HFF-Myc (cell line): ENCODE measurements at regions not wholly inside any gene's neighbourhood (a gene's known extent, or its start where the extent isn't known, plus 50 kb on each side); places are given as distances from the start of the nearest gene placed in this dataset.

Source experiments
- DNase-seq: peaks from one replicate; pipeline ENCODE4 v3.0.0-alpha.2; 2011; ENCODE audit warnings: low read depth; ENCODE audit errors: extremely low read depth
- H3K4me3 ChIP-seq: replicated peaks from 2 replicates; pipeline ENCODE4 v1.5.1; 2011; ENCODE audit warnings: low read depth, mild to moderate bottlenecking, control low read depth, low read length
- TF ChIP-seq, protein P1 (sequence below): IDR thresholded peaks from 2 replicates; pipeline ENCODE4 v1.5.1; 2012; ENCODE audit warnings: mild to moderate bottlenecking, low read depth, low read length, control low read depth; ENCODE audit errors: missing control alignments

DNA sequence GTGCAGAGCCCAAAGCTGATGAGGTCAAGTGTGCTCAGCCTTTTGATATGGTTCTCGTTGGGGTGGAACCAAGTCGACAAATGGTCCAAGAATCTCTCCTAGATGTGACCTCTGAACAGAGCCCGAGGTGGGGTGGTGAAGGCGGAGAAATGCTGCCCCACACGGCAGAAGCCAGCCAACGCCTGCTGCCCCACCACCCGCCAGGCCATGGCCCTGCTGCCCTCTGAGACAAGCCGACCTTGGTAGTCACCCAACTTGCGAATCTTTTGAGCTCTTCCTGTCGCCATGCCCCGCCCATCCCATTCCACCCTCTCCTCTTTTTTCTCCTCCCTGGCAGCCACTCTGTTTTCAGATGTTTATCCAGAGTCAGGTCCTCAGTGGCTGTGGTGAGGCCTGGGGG, 91.5 kb upstream of the EGFLAM start:
- H3K4me3 ChIP-seq: no peak overlapping the region
- no peak for DNase-seq
- TF ChIP-seq, protein P1, sequence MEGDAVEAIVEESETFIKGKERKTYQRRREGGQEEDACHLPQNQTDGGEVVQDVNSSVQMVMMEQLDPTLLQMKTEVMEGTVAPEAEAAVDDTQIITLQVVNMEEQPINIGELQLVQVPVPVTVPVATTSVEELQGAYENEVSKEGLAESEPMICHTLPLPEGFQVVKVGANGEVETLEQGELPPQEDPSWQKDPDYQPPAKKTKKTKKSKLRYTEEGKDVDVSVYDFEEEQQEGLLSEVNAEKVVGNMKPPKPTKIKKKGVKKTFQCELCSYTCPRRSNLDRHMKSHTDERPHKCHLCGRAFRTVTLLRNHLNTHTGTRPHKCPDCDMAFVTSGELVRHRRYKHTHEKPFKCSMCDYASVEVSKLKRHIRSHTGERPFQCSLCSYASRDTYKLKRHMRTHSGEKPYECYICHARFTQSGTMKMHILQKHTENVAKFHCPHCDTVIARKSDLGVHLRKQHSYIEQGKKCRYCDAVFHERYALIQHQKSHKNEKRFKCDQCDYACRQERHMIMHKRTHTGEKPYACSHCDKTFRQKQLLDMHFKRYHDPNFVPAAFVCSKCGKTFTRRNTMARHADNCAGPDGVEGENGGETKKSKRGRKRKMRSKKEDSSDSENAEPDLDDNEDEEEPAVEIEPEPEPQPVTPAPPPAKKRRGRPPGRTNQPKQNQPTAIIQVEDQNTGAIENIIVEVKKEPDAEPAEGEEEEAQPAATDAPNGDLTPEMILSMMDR: no peak

DNA sequence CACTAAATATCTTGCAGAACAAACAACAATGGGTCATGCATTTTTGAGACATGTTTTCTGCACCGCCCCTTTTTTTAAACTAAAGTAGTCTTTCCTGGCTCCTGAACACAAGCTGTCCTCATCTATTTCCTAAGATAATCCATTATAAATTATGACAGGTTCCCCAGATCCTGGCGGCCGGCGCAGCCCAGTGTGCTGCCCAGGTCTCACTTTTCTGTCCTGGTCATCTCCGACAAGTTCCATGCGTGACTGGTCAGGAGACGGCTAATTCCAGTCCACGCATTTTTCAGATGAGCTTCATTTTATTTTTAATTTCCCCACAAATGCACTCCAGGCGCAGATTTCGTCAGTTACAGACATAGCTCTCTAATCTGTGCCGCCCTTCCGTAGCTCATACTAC, 92.9 kb upstream of the EGFLAM start:
- no peak for DNase-seq
- H3K4me3 ChIP-seq: no peak overlapping the region
- TF ChIP-seq, protein P1: no peak

DNA sequence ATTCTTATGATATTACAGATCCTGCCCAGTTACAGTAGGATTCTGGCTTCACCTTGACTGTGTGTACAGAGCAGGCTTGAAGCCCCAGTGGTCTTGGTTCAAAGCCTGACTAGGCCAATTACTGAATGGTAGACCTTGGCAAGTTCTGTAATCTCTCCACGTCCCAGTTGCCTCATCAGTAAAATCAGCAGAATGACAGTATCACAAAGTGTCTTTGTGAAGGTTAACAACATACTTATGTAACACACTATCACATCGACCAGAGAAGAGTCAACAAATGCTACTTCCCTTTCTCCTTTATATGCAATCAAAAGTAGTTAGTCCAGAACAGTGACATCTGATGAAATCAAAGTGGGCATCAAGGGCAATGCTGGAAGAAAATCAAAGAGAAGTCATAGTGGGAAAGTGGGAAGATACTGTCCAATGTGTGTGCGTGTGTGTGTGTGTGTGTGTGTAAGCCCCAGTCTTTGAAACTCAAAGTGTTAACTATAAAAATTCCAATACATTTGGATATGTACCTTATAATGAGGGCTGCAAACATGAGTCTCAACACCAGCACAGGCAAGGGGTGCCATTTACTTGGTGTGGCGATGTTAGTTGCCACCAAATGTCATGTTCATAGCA, 93.5 kb upstream of the EGFLAM start:
- no peak overlapping the region for H3K4me3 ChIP-seq
- no peak for DNase-seq
- TF ChIP-seq, protein P1: no peak

DNA sequence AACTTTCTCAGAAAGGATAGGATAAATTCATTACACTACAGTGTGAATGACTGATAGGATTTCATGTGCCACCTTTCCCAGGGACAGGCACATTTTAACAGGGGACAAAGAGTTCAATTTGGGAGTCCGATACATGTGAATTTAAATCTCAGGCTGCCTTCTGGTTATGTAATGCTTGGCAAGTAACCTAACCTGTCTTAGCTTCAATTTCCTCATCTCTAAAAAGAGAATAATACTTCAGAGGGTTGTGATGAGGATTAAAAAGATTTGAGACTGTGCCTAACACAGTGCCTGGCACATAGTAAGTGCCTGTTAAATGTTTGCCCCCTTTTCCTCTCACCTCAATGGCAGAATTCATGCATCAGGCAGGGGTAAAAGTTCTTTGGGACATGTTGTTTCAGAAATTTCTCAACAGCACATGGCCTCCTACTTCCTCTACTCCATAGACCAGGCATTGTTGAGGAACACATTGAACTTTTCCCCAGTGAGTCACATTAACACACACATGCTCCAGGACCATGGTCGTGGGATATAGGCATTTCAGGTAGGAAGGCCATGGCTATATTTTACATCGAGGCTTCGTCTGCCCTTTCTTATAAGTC, 94.6 kb upstream of the EGFLAM start:
- DNase-seq: no peak
- TF ChIP-seq, protein P1: no peak
- no peak overlapping the region for H3K4me3 ChIP-seq

DNA sequence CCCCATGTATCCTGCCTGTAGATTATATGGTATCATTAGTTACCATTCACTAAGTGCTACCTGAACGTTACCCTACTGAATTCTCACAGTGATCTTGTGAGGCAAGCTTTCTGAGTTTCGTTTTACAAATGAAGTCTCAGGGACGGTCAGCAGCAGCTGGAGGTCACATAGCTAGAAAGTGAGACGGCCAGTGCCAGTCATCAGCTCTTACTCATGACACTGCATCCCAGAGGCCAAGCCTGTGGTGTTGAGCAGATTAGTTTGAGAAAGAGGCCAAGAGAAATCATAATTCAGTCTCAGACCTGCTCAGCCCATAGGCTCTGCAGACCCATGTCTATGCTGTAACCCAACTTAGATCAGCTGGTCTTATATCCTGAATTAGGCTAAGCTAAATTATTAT, 95.7 kb upstream of the EGFLAM start:
- TF ChIP-seq, protein P1: no peak
- no peak for DNase-seq
- no peak overlapping the region for H3K4me3 ChIP-seq

DNA sequence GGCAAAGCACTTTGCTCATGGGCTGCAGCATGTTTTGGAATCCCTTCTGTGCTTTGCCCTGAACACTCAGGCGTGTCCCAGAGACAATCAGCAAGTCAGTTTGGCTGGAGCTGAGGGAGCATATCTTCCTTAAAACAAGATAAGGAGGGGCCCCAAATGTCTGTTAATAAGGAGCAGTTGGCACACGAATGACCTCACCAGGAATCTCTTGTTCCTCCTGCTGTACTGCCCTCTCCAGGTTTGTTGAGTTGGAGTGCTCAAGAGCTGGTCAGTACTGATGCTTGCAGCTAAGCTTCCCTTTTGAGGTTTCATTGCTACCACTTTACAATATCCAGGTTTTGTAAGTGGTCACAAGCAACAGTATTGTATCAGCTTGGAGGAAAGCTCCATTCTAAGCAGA, 101.3 kb upstream of the EGFLAM start:
- no peak for DNase-seq
- TF ChIP-seq, protein P1: peak; percentile 9
- no peak overlapping the region for H3K4me3 ChIP-seq
